NCI-H345 (cell line): ENCODE measurements at regions not wholly inside any gene's neighbourhood (a gene's known extent, or its start where the extent isn't known, plus 50 kb on each side); places are given as distances from the start of the nearest gene placed in this dataset.
"Not testable (repeated sequence)": the region's sequence is repeated elsewhere in the genome, so short reads cannot be mapped to it uniquely, and the experiment has no call there.

Experiments
- DNase-seq: peaks from one replicate; lab custom pipeline; 2025; lab: John Stamatoyannopoulos, UW

DNA sequence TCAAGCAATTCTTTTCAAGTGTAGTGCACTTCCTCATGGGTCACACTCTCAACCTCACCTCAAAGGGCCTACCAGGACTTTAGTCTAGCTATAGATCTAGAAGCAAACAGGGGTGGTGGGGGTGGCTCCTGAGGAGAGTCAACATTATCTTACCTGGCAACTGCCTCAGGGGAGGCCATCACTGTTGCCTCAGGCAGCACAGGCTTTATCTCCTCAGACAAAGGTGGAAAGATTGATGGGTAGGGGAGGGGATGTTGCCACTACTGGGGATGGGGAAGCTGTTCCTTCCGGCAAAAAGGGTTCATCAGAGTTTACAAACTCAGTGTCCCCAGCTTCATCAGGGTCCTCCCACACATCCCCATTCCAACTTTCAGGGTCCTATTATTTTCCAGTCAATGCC is 87.4 kb upstream of the CYRIA start:
- DNase-seq = not testable (repeated sequence)

DNA sequence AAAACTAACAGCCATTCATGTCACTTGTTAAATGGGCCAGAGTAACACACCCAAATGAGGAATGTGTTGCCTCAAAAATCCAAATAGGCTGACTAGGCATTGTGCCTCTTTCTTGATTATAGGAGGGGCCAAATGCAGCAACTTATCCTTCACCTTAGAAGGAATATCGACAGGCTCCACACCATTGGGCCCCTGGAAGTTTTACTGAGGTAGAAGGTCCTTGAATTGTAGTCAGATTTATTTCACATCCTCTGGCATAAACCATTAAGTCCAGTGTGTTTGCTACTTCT is 85.2 kb upstream of the CYRIA start:
- DNase-seq = not testable (repeated sequence)

DNA sequence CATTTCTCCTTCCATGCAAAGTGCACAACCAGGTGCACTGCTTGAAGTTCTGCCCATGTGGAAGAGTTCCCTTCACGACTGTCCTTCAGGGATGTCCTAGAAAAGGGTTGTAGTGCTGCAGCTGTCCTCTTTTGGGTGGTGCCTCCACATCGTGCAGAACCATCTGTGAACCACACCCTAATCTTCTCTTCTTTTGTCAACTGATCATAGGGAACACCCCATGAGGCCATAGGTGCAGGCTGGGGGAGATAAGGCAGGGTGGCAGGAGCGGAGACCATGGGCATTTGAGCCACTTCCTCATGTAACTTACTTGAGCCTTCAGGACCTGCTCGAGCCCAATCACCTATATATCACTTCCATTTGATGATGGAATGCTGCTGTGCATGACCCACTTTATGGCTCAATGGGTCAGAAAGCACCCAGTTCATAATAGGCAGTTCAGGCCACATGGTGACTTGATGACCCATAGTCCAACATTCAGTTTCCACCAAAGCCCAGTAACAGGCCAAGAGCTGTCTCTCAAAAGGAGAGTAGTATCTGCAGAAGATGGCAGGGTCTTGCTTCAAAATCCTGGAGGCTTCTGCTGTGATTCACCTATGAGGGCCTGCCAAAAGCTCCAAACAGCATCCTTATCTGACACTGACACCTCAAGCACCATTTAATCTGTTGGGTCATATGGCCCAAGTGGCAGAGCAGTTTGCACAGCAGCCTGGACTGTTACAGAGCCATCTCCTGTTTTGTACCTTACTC is 84.7 kb upstream of the CYRIA start:
- no peak for DNase-seq

DNA sequence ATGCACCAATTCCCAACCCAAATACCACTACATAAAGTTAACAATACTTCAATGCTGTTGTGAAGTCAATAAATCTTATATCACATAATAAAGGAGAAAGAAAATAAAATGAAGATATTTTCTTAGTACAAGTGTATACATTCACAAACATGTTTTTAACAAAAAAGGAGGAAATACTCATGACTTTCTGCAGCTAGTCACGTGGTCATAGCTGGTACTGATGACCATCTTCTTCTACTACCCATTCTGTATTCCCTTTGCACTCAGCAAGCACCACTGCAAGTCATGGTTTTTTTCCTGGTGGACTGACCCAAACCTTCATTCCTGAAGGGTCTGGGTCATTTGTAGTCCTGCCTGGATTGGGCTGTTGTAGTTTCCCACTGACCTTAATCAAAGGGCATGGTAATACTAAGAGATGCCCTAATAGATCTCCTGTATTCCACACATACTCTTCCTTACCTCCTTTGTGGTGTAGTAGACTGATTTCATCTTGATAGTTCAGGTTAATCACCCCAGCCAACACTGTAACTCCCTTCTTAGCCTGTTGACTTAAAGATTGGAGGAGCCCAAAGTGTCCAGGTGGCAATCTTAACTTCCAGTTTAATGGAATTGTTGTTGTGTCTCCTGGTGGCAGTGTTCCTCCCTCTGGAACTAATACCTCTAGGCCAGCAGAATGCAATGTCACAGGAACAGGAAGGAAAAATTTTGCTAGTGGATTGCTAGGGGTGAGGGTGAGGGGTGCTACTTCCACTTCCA is 83.1 kb upstream of the CYRIA start:
- DNase-seq = not testable (repeated sequence)

DNA sequence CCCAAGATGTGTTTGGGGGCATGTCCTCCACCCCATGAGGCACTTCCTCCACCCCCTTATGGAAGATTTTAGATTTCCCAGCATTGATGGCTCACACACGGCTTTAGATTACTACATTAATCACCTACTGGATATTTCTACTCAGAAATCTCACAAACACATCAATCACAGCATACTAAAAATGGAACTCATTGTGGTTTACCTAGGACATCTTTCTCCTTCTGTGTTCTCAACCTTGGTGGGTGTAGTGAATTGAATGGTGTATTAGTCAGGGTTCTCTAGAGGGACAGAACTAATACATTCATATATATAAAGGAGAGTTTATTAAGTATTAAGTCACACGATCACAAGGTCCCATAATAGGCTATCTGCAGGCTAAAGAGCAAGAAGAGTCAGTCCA is 82.1 kb upstream of the CYRIA start:
- DNase-seq = no peak

DNA sequence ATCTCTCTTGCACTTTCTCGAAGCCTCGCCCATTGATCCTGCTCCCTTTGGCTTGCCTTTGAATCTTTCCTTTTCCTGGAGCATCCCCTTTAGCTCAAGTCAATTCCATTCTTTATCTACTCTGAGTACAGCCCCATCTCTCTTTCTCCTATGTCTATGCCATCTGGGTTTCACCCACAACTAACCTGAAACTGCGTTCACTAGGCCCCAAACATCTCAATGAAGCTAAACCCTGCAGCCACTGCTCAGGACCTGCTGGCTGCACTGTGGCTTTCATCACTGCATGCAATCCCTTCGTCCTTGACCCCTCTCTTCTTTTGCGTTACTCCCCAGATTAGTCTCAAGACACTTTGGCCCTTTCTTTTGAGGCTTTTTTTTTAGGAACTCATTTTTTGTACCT is 81.6 kb upstream of the CYRIA start:
- DNase-seq = no peak

DNA sequence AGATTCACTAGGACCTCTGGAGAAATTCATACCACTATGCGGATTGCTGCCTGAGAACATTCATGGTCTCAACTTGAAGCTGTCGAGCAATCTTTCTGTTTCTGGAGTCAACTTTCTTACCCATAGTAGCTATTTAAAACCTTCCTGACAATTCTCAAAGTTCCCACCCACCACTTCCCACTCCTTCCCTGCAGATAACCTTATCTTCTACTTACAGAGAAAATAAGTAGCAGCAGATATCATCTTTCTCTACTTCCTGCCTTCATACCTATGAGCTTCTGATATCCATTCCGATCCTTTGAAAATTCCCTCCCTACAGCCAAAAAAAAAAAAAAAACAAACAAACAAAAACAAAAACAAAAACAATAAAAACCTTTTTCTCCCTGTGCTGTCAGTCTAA is 81.2 kb upstream of the CYRIA start:
- no peak for DNase-seq

DNA sequence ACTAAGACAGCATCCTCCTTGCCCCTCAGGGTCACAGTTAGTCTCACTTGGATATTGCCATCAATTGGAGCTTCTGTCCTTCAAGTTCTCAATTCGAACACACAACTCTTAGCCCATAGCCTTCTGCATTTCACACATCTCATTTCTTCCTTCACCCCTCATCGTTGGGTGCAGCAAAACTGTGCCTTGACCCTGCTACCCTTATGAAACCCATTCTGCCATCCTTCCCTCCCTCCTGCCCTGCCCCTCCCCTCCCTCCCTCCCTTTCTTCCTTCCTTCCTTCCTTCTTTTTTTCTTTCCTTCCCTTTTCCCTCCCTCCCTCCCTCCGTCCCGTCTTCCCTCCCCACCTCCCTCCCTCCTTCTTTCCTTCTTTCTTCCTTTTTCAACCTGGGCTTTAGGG is 80.7 kb upstream of the CYRIA start:
- DNase-seq = no peak

DNA sequence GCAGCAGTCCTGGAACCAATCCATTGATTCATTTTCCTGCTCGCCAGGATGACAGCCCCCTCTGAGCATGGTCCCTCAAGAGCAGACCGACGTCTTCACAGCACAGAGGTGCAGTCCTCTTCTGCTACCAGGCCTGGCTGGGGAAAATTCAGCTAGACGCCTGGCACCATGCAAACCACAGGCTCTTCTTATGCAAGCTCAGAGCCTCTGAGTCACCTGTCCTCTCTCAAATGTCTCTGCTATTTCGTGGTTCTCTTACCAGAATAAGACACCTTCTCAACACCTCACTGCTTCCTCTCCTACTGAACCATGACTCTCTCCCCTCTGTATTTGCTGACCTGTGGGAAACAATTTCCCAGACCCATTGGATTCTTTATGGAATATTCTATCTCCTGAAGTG is 79.8 kb upstream of the CYRIA start:
- no peak for DNase-seq

DNA sequence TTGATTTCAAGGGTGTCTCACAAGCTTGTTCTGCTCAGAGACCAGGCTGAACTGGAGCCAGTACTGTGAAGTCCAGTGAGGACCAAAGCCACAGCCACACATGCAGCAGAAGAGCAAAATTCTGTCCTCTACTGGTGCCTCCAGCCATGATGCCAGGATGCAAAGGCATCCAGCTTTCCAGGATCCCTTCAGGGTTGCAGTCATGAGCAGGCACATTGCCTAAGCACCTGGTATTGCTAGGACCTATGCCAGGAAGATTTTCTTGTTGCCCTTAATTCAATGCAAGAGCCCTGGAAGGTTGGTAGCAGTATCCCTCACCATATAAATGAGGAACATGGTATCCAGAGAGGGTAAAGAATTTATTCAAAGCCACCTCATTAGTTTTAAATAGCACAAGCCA is 78.9 kb upstream of the CYRIA start:
- no peak for DNase-seq

DNA sequence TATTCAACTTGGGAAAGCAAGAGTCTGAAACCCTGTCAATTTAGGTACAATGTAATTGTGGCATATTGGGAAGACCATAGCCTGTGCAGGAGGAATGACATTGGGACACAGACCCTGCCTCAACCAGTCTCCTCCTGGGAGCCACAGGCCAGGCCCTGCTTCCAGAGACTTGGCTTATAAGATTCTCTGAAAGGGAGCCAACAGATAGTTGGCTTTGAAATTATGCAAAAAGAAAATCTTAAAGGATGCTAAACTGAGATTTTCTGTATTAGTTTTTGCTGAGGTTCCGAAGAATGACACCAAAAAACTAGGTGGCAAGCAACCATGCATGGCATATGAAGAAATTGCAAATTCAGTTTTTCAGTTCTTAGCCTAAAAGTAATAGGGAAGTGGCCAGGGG is 76.4 kb upstream of the CYRIA start:
- DNase-seq = no peak

DNA sequence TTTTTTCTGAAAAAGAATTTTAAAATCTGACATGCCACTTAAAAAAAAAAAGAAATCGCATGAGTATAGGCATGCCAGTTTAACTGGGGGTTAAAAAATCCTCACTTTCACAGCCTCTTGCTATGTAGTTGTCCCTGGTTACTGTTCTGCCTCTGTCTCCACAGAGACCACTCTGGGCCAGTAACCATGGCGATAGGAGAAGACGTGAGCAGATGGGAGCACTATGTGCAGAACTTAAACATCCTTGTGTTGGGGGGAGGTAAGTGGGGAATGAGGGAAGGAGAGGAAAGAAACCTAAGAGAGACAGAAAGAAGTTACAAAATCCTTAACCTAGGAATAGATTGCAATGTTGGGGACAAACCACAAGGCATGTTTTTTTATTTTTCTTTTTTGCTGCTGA is 75.9 kb upstream of the CYRIA start:
- DNase-seq = no peak

DNA sequence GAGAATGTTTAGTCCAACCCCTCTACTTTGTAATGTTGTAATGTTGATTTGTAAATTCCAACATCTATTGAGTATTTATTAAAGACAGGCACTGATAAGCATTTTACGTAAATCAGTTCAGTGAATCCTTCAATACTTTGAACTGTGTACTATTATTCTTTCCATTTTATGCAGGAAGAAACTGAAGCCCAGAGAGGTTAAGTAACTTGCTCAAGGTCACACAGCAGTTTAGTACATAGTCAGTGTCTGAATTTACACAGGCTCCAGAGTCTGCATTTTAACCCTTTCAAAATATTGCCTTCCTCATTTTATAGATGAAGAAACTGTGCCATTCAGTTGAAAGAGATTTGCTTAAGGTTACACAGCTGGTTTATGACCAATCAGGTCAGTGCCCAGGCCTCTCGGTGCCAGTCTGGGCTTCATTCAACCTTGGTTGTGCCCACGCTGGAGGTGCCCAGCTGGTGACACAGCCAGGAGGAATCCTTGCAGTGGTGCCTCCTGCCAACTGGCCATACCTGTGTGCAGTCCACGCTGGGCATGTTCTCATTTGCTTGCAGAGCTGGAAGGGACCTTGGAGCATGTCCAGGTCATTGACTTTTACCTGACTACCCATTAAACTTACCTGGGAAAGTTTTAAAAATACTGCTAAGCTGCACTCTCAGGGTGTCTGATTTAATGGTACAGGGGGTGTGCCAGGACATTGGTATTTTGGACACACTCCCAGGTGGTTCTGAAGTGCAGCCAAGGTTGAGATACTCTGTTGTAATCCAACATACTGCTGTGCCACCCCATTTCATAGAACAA is 74.3 kb upstream of the CYRIA start:
- DNase-seq = no peak

DNA sequence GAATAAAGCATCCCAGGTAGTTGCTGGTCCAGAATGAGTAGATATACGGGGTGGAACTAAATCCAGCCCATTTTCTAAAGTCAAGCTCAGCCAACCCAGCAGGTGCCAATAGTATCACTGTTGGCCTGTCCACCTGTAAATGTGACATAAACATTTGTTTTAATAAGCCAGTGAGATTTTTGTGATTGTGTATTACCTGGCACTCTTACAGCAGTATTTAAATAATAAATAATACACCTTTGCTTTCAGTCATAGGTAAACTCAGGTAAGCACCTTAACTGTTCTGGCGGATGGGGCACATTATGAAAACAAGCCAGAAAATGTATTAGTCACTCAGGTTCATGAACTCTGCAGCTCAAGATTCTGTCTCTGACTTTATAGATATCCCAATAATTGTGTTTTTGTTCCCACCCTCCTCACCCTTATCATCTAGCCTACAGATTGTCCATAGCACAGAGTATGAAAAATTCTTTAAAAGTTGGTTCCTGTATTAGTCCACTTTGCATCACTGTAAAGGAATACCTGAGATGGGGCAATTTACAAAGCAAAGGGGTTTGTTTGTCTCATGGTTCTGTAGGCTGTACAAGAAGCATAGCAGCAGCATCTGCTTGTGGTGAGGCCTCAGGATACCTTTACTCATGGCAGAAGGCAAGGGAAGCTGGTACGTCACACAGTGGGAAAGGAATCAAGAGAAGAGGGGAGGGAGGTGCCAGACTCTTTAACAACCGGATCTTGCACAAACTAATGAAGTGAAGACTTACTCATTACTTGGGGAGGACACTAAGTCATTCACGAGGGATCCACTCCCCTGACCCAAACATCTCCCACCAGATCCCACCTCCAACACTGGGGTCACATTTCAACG is 73.0 kb upstream of the CYRIA start:
- DNase-seq = no peak

DNA sequence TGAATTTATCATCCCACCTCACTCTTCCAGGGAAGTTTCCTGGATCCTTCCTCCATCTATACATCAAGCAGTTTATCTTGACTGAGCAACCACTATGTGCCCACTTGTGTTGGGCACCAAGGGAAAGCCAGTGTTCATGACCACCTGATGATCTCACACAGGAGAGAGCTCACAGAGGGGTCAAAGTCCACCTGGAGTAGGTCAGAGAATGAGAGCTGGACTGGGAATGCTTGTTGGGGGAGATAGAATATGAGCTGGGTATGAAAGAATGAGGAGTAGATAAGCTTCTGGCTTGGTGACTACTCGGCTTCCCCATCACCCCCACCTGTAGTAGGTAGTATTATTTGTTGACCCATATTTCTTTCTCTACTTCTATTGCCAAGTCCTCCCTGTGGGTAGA is 72.2 kb upstream of the CYRIA start:
- no peak for DNase-seq

DNA sequence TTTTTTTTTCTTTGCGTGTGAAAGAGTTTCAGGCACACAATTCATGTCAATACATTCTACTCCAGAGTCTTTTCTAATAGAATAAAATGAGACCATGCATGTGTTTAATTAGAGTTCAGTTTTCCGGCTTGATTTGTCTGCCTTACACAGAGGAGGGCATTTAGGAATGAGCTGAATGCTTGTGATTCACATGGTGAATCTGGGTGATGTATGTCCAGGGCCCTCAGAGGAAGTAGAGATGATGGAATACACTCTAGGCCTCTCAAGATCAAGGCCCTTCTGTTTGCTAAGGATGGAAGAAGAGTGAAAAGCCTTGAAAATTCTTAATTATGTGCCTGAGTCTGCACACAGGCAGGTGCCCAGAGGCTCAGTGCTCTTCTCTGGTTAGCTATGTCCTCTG is 71.0 kb upstream of the CYRIA start:
- no peak for DNase-seq

DNA sequence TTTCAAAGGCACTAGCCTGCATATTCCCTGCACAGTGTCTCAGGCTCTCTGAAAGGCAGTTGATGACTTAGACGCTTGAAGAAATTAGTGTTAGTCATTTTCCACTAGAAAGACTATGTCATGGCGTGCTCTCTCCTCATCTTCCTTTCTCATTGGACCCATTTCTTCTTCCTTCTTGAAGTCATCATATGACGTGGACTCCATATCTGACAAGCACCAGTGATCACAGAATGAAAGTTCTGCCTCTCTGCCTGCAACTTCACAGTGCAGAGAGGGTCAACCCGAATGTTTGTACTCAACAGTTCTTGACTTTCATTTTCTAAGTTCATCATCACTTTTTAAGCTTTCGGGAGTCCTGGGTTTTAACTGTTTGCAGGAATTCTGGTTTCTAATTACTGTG is 63.7 kb upstream of the CYRIA start:
- no peak for DNase-seq

DNA sequence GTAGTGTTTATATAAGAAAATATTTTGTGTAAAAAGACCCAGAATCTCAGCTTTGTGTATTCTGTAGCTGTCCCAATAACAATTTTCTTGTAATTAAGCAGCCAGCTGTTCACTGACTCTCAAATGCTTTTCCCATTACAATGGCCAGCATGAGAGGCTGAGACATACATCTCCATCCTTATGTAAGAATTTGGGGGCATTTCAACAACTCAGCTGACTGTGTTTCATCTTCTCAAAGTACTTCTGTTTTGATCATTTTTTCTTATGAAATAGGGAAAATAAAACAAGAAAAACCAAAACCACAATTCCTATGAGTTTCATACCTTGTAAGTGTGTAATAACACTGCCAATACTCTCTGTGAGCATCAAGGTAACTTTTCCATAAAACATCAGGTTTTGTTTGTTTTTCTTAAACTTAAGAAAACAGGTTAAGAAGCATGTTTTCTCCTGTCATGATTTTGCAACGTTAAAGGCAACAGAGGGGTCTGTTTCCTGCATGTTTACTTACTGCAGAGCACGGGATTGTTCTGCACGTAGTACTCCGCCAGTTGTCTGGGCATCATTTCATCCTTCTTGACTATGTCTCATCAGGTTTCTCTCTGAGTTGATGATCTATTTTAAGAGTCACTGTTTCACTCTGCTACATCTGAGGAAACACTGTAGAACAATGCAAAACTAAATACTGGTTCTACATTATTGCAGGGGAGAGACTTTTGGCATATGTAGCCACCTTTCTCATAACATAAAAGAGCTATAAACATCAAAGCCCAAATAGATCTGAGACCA is 62.9 kb upstream of the CYRIA start:
- DNase-seq = no peak

DNA sequence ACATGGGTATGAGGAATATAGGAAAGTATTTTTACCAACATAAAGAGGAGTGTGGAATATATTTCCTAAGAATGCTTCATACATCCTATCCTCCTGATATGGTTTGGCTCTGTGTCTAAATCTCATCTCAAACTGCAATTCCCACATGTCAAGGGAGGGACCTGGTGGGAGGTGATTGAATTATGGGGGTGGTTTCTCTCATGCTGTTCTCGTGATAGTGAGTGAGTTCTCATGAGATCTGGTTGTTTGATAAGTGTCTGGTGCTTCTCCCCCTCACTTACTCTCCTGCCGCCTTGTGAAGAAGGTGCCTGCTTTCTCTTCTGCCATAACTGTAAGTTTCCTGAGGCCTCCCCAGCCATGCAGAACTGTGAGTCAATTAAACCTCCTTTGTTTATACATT is 62.2 kb upstream of the CYRIA start:
- DNase-seq = not testable (repeated sequence)

DNA sequence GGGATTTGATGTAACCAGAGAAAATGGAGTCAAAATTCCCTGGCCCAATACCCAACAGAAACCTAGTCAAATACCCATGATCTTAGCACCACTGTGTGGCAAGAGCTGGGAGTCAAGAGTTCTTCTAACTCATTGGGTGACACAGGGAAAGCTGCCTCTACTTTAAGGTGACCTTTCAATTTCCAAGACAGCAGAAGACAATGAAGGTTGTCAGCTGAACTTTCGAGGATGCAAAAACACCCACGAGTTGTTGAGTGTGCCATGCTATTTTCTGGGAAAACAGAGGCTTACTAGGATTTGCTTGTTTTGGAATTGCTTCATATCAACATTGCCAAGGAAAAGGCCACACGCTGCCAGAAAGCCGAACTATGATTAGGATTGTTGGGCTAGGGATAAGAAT is 61.6 kb upstream of the CYRIA start:
- DNase-seq = no peak

DNA sequence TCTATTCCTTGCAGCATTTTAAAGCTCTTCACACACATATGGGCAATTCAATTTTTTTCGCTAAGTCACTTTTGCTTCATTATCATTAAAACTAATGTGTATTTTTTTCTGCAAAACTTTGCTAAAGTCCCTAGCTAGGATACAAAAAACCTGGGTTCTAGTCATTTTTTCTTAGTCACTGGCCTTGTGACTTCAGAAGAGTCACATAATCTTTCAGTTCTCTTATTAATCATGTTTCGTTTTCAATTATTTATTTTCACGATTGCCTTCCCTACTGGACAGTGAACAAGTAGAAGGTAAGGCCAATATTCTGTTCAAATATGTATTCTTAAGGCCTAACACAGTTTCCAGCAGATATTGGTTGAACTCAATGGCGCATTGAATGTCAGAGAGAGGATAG is 60.9 kb upstream of the CYRIA start:
- DNase-seq = no peak
